OCI-LY7 (cell line): ENCODE measurements at regions not wholly inside any gene's neighbourhood (a gene's known extent, or its start where the extent isn't known, plus 50 kb on each side); places are given as distances from the start of the nearest gene placed in this dataset.

Experiments
- BruUV-seq: library from RNA; stranded (reverse); fragments of 400-500 nt; replicated peaks from 2 replicates; lab custom pipeline; 2021; lab: Mats Ljungman, UMichigan
- CTCF ChIA-PET: fragments of 300-600 bp; sonication (Branson Sonifier 250); formaldehyde crosslinking; loops from one replicate; lab custom pipeline; 2022; ENCODE audit warnings: antibody characterized with exemption; ENCODE audit not compliant: unreplicated experiment; lab: Charles Lee
- POLR2A ChIA-PET: fragments of 300-600 bp; sonication (Branson Sonifier 250); formaldehyde crosslinking; loops from one replicate; lab custom pipeline; 2022; ENCODE audit warnings: antibody characterized with exemption; lab: Charles Lee
- DNase-seq: peaks from one replicate; pipeline ENCODE4 v3.0.0-alpha.2; 2015; ENCODE audit warnings: low spot score
- H2AFZ ChIP-seq: fragments of 200-600 bp; sonication (generic), shearing (Covaris generic); 2 replicates; pipeline ENCODE4 v1.6.1; 2014; ENCODE audit warnings: mild to moderate bottlenecking, antibody characterized with exemption, low read length, moderate library complexity
- H3K27ac ChIP-seq: fragments of 200-600 bp; sonication (generic); 2 replicates; pipeline ENCODE4 v1.5.1; 2014; ENCODE audit warnings: mixed run types, low read depth, mild to moderate bottlenecking, moderate library complexity, low read length, inconsistent platforms; ENCODE audit not compliant: poor library complexity, severe bottlenecking
- H3K36me3 ChIP-seq: fragments of 200-600 bp; sonication (generic); 2 replicates; pipeline ENCODE4 v1.6.1; 2014; ENCODE audit warnings: mild to moderate bottlenecking, antibody characterized with exemption, low read length, moderate library complexity, mixed read lengths; ENCODE audit not compliant: insufficient read depth
- H3K4me1 ChIP-seq: fragments of 200-600 bp; sonication (generic); 2 replicates; pipeline ENCODE4 v1.5.1; 2014; ENCODE audit warnings: mild to moderate bottlenecking, low read length; ENCODE audit not compliant: insufficient read depth, poor library complexity, severe bottlenecking
- H3K4me2 ChIP-seq: fragments of 200-600 bp; sonication (generic); 2 replicates; pipeline ENCODE4 v1.6.1; 2014; ENCODE audit warnings: mild to moderate bottlenecking, low read length
- H3K4me3 ChIP-seq: fragments of 200-600 bp; sonication (generic); 2 replicates; pipeline ENCODE4 v1.5.1; 2014; ENCODE audit warnings: mild to moderate bottlenecking, low read depth, low read length; ENCODE audit not compliant: poor library complexity, severe bottlenecking
- H3K79me2 ChIP-seq: fragments of 200-600 bp; sonication (generic); 2 replicates; pipeline ENCODE4 v1.6.1; 2016; ENCODE audit warnings: low read depth, mild to moderate bottlenecking, low read length, moderate library complexity, mixed read lengths; ENCODE audit not compliant: insufficient read depth
- H3K9me2 ChIP-seq: fragments of 200-600 bp; sonication (generic); 2 replicates; pipeline ENCODE4 v1.6.1; 2016; ENCODE audit warnings: mild to moderate bottlenecking, low read length, mixed read lengths; ENCODE audit not compliant: insufficient read depth
- H3K9me3 ChIP-seq: fragments of 200-600 bp; sonication (generic); 2 replicates; pipeline ENCODE4 v1.6.1; 2014; ENCODE audit warnings: mild to moderate bottlenecking, mixed run types, low read length, mixed read lengths
- H4K20me1 ChIP-seq: fragments of 200-600 bp; sonication (generic); 2 replicates; pipeline ENCODE4 v1.6.1; 2014; ENCODE audit warnings: mild to moderate bottlenecking, antibody characterized with exemption, low read length, moderate library complexity, mixed read lengths; ENCODE audit not compliant: insufficient read depth
- EZH2phosphoT487 ChIP-seq: fragments of 200-600 bp; sonication (generic); IDR thresholded peaks from 2 replicates; pipeline ENCODE4 v1.6.1; 2018; ENCODE audit warnings: low read depth, borderline replicate concordance, mild to moderate bottlenecking, mixed run types, antibody characterized with exemption, low read length, moderate library complexity, mixed read lengths
- intact Hi-C: fragments of 100-400 bp; cut with micrococcal nuclease; formaldehyde crosslinking; loops from one replicate; pipeline ENCODE4 v1.10.0; 2022; ENCODE audit not compliant: unreplicated experiment
- TF ChIP-seq, protein P1 (sequence below): fragments of 200-600 bp; sonication (generic); conservative IDR thresholded peaks from 2 replicates; pipeline ENCODE4 v1.5.1; 2014; ENCODE audit warnings: mild to moderate bottlenecking, antibody characterized with exemption, low read length, moderate library complexity, mixed read lengths

DNA sequence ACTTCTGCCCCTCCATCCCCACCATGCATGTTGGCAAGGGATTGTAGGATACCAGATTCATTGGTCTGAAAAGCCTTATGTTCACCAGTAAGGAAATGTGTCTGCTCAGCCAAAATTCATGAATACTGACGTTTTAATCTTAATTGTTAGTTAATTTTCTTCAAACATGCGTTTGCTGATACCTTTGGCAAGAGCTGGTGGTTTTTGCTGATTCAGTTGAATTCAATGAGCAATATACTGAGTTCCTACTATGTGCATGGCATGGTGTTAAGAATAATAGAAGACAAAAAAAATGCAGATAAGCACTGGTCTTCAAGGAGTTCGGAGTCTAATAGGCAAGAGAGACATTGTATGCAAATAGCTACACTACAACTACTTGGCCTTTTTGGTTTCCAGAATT, 811.6 kb downstream of the BCL11A start:
- H3K9me3 ChIP-seq: no peaks in the 10 kb centered on the region
- intact Hi-C loops: no loop called here
- no peaks in the 10 kb centered on the region for H3K4me1 ChIP-seq
- TF ChIP-seq EZH2phosphoT487: no peak
- TF ChIP-seq, protein P1, sequence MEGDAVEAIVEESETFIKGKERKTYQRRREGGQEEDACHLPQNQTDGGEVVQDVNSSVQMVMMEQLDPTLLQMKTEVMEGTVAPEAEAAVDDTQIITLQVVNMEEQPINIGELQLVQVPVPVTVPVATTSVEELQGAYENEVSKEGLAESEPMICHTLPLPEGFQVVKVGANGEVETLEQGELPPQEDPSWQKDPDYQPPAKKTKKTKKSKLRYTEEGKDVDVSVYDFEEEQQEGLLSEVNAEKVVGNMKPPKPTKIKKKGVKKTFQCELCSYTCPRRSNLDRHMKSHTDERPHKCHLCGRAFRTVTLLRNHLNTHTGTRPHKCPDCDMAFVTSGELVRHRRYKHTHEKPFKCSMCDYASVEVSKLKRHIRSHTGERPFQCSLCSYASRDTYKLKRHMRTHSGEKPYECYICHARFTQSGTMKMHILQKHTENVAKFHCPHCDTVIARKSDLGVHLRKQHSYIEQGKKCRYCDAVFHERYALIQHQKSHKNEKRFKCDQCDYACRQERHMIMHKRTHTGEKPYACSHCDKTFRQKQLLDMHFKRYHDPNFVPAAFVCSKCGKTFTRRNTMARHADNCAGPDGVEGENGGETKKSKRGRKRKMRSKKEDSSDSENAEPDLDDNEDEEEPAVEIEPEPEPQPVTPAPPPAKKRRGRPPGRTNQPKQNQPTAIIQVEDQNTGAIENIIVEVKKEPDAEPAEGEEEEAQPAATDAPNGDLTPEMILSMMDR: no peak
- H4K20me1 ChIP-seq: no peaks in the 10 kb centered on the region
- H3K4me2 ChIP-seq: no peak overlapping the region
- no peaks in the 10 kb centered on the region for H3K36me3 ChIP-seq
- no peak for DNase-seq
- no peak overlapping the region for H3K4me3 ChIP-seq
- CTCF ChIA-PET: no interaction called here
- no peak overlapping the region for H2AFZ ChIP-seq
- POLR2A ChIA-PET: interaction anchor here (0.6 kb wide), 1 partner anchor 375 kb away, joined by 3 read pairs; no protein-coding TSS in a partner anchor
- no peaks in the 10 kb centered on the region for H3K79me2 ChIP-seq
- BruUV-seq: no TSS peak
- no peaks in the 10 kb centered on the region for H3K9me2 ChIP-seq
- no peak overlapping the region for H3K27ac ChIP-seq

DNA sequence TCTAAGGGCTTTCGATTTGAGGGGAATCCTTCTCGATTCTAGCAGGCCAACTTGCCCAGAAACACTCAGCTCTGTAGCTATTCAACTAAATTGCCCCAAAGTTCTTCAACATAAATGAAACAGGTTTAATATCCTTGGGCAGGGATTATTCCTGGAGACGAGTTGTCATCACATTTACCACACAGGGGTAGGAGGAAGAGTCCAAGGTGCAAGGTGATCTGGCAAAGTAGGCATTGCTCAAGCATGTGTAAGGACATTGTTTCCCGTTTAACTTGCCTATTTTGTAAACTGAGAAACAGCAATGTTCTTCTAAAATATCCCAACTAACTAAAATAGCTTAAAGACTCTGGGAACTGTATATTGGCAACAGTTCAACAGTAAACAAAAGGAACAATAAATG, 814.3 kb downstream of the BCL11A start:
- BruUV-seq: no TSS peak
- Histone ChIP-seq H2AFZ (no peak overlapping the region), H4K20me1 (no peaks in the 10 kb centered on the region), H3K9me2 (no peaks in the 10 kb centered on the region), H3K4me2 (no peak overlapping the region), H3K9me3 (no peaks in the 10 kb centered on the region), H3K27ac (no peak overlapping the region), H3K36me3 (no peaks in the 10 kb centered on the region), H3K4me1 (no peaks in the 10 kb centered on the region), H3K4me3 (no peak overlapping the region), H3K79me2 (no peaks in the 10 kb centered on the region)
- CTCF ChIA-PET: no interaction called here
- no peak for DNase-seq
- no peak for TF ChIP-seq EZH2phosphoT487
- TF ChIP-seq, protein P1: no peak
- intact Hi-C loops: no loop called here
- POLR2A ChIA-PET: no interaction called here

DNA sequence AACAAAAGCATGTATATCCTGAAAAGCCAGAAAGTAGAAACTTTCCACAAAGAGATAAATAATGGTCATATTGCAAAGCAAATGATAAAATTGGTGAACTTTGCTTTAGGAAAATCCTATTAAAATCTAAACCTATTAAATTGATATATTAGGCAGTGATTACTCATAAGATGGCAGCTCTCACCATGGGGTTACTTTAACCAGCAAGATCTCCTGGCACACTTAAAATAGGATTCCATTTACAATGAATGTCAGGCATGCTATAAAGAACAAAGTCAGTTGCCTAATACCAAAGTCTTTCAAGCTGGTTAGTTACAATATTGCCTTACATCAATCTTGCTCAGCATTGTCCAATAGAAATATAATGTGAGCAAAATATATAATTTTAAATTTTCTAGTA, 816.2 kb downstream of the BCL11A start:
- DNase-seq: no peak
- no peaks in the 10 kb centered on the region for H3K9me2 ChIP-seq
- H4K20me1 ChIP-seq: no peaks in the 10 kb centered on the region
- no peak overlapping the region for H3K4me3 ChIP-seq
- no peaks in the 10 kb centered on the region for H3K9me3 ChIP-seq
- intact Hi-C loops: no loop called here
- no peaks in the 10 kb centered on the region for H3K79me2 ChIP-seq
- no peak overlapping the region for H3K27ac ChIP-seq
- no peak overlapping the region for H2AFZ ChIP-seq
- ChIA-PET POLR2A (no interaction called here), CTCF (no interaction called here)
- no peaks in the 10 kb centered on the region for H3K4me1 ChIP-seq
- TF ChIP-seq, protein P1: no peak
- no peak for TF ChIP-seq EZH2phosphoT487
- BruUV-seq: no TSS peak
- no peaks in the 10 kb centered on the region for H3K36me3 ChIP-seq
- no peak overlapping the region for H3K4me2 ChIP-seq
